IMR-90 (cell line): ENCODE measurements at regions not wholly inside any gene's neighbourhood (a gene's known extent, or its start where the extent isn't known, plus 50 kb on each side); places are given as distances from the start of the nearest gene placed in this dataset.

Source experiments
- ATAC-seq: fragments of 200-7000 bp; cut with Tn5 transposase; 2 replicates; pipeline ENCODE4 v1.9.1; 2020; ENCODE audit warnings: low read depth, mild to moderate bottlenecking, moderate library complexity
- BruUV-seq: library from RNA; stranded (reverse); fragments of 400-500 nt; replicated peaks from 2 replicates; lab custom pipeline; 2021; lab: Mats Ljungman, UMichigan
- CTCF ChIA-PET: fragments of 300-600 bp; formaldehyde crosslinking; extraction: SDS; loops from one replicate; lab custom pipeline; 2021; ENCODE audit warnings: antibody characterized with exemption; lab: Yijun Ruan, JAX
- POLR2A ChIA-PET: fragments of 300-600 bp; sonication (Branson Sonifier 250); formaldehyde crosslinking; loops from one replicate; lab custom pipeline; 2022; ENCODE audit warnings: antibody characterized with exemption; ENCODE audit not compliant: unreplicated experiment; lab: Charles Lee
- DNase-seq: peaks from one replicate; pipeline ENCODE4 v3.0.0; 2013
- H2AFZ ChIP-seq: replicated peaks from 2 replicates; pipeline ENCODE3; 2013; ENCODE audit warnings: low read length, mild to moderate bottlenecking; ENCODE audit not compliant: poor library complexity
- H2AK5ac ChIP-seq: 2 replicates; pipeline ENCODE4 v1.6.1; 2013; ENCODE audit warnings: low read depth, low read length, inconsistent platforms
- H2AK9ac ChIP-seq: replicated peaks from 2 replicates; pipeline ENCODE3; 2013; ENCODE audit warnings: mild to moderate bottlenecking, low read depth, low read length, moderate library complexity; ENCODE audit not compliant: poor library complexity
- H2BK120ac ChIP-seq: 2 replicates; pipeline ENCODE4 v1.6.1; 2013; ENCODE audit warnings: low read depth, low read length, inconsistent platforms
- H2BK15ac ChIP-seq: 3 replicates; pipeline ENCODE4 v1.6.1; 2013; ENCODE audit warnings: low read depth, low read length, inconsistent platforms
- H2BK20ac ChIP-seq: 2 replicates; pipeline ENCODE4 v1.6.1; 2013; ENCODE audit warnings: low read depth, mild to moderate bottlenecking, inconsistent platforms, low read length, moderate library complexity
- H2BK5ac ChIP-seq: 2 replicates; pipeline ENCODE4 v1.6.1; 2013; ENCODE audit warnings: mild to moderate bottlenecking, low read depth, low read length, inconsistent platforms; ENCODE audit not compliant: poor library complexity, severe bottlenecking
- H3K14ac ChIP-seq: replicated peaks from 2 replicates; pipeline ENCODE4 v1.6.1; 2013; ENCODE audit warnings: low read depth, low read length, inconsistent platforms
- H3K18ac ChIP-seq: 2 replicates; pipeline ENCODE4 v1.6.1; 2013; ENCODE audit warnings: low read depth, low read length, control low read depth
- H3K23ac ChIP-seq: 2 replicates; pipeline ENCODE4 v1.6.1; 2013; ENCODE audit warnings: low read depth, low read length, inconsistent platforms
- H3K27ac ChIP-seq: 2 replicates; pipeline ENCODE4 v1.5.1; 2013; ENCODE audit warnings: mild to moderate bottlenecking, control low read depth, low read length; ENCODE audit not compliant: insufficient read depth
- H3K27me3 ChIP-seq: 2 replicates; pipeline ENCODE4 v1.6.1; 2013; ENCODE audit warnings: low read length; ENCODE audit not compliant: control insufficient read depth, insufficient read depth
- H3K36me3 ChIP-seq: 2 replicates; pipeline ENCODE4 v1.6.1; 2013; ENCODE audit warnings: low read length, mixed read lengths; ENCODE audit not compliant: control insufficient read depth, insufficient read depth
- H3K4ac ChIP-seq: 2 replicates; pipeline ENCODE4 v1.6.1; 2013; ENCODE audit warnings: low read depth, low read length, inconsistent platforms
- H3K4me1 ChIP-seq: 2 replicates; pipeline ENCODE4 v1.6.1; 2013; ENCODE audit warnings: low read length, mixed read lengths; ENCODE audit not compliant: control insufficient read depth, insufficient read depth
- H3K4me2 ChIP-seq: 2 replicates; pipeline ENCODE4 v1.6.1; 2013; ENCODE audit warnings: low read depth, mild to moderate bottlenecking, control low read depth, low read length, moderate library complexity
- H3K4me3 ChIP-seq: 2 replicates; pipeline ENCODE4 v1.5.1; 2013; ENCODE audit warnings: low read depth, mild to moderate bottlenecking, control low read depth, low read length, moderate library complexity; ENCODE audit not compliant: insufficient read depth
- H3K56ac ChIP-seq: 2 replicates; pipeline ENCODE4 v1.6.1; 2013; ENCODE audit warnings: low read length, inconsistent platforms; ENCODE audit not compliant: insufficient read depth; ENCODE audit errors: extremely low read depth
- H3K79me1 ChIP-seq, 2 experiments: 2 replicates each; pipeline ENCODE4 v1.6.1; 2013; ENCODE audit warnings: low read length in 2 of 2, inconsistent platforms in 1 of 2, low read depth in 1 of 2
- H3K9ac ChIP-seq: 2 replicates; pipeline ENCODE4 v1.6.1; 2013; ENCODE audit warnings: low read depth, low read length, control low read depth
- H3K9me1 ChIP-seq: 2 replicates; pipeline ENCODE4 v1.6.1; 2013; ENCODE audit warnings: low read length, inconsistent platforms; ENCODE audit not compliant: insufficient read depth
- H3K9me3 ChIP-seq: 2 replicates; pipeline ENCODE4 v1.6.1; 2013; ENCODE audit warnings: low read length; ENCODE audit not compliant: control insufficient read depth, insufficient read depth
- H4K20me1 ChIP-seq: 2 replicates; pipeline ENCODE4 v1.6.1; 2013; ENCODE audit warnings: low read length, inconsistent platforms; ENCODE audit not compliant: insufficient read depth
- H4K5ac ChIP-seq: 2 replicates; pipeline ENCODE4 v1.6.1; 2013; ENCODE audit warnings: mild to moderate bottlenecking, low read depth, low read length, control low read depth
- H4K8ac ChIP-seq, 2 experiments: 2 replicates each; pipeline ENCODE4 v1.6.1; 2013; ENCODE audit warnings: low read depth in 2 of 2, low read length in 2 of 2, control low read depth in 1 of 2, inconsistent platforms in 1 of 2
- H4K91ac ChIP-seq: 2 replicates; pipeline ENCODE4 v1.6.1; 2013; ENCODE audit warnings: low read depth, low read length, inconsistent platforms; ENCODE audit not compliant: insufficient read depth
- BHLHE40 ChIP-seq: fragments of 150-350 bp; IDR thresholded peaks from 2 replicates; pipeline ENCODE4 v1.6.1; 2016; ENCODE audit warnings: mild to moderate bottlenecking, low read depth, low read length
- CEBPB ChIP-seq: IDR thresholded peaks from 2 replicates; pipeline ENCODE4 v1.6.1; 2012; ENCODE audit warnings: low read depth, low read length, improper control_type of control experiment
- CHD1 ChIP-seq: IDR thresholded peaks from 2 replicates; pipeline ENCODE4 v1.6.1; 2012; ENCODE audit warnings: low read depth, low read length, improper control_type of control experiment
- FOS ChIP-seq: fragments of 150-350 bp; IDR thresholded peaks from 2 replicates; pipeline ENCODE4 v1.6.1; 2016; ENCODE audit warnings: low read depth, low read length
- MAFK ChIP-seq: IDR thresholded peaks from 2 replicates; pipeline ENCODE4 v1.6.1; 2012; ENCODE audit warnings: low read depth, low read length, improper control_type of control experiment
- MAZ ChIP-seq: IDR thresholded peaks from 2 replicates; pipeline ENCODE4 v1.6.1; 2012; ENCODE audit warnings: low read depth, mild to moderate bottlenecking, low read length, improper control_type of control experiment, moderate library complexity, borderline replicate concordance
- NFE2L2 ChIP-seq: fragments of 150-350 bp; IDR thresholded peaks from 2 replicates; pipeline ENCODE4 v1.6.1; 2016; ENCODE audit warnings: low read depth, mild to moderate bottlenecking, low read length
- SMC3 ChIP-seq: fragments of 150-350 bp; IDR thresholded peaks from 2 replicates; pipeline ENCODE4 v1.6.1; 2016; ENCODE audit warnings: low read depth, mild to moderate bottlenecking, antibody characterized with exemption, low read length, moderate library complexity
- USF2 ChIP-seq: fragments of 150-350 bp; IDR thresholded peaks from 2 replicates; pipeline ENCODE4 v1.6.1; 2017; ENCODE audit warnings: mild to moderate bottlenecking, antibody characterized with exemption, low read length, low read depth
- WGBS, 2 experiments: methylation state at CpG; one replicate each; pipeline versions ENCODE4 v1.1.5 to v1.1.7; 2013; ENCODE audit warnings: missing lambda C conversion rate in 2 of 2; ENCODE audit not compliant: insufficient read length in 1 of 2; ENCODE audit errors: extremely low coverage in 2 of 2; 5-methylcytosine and 5-hydroxymethylcytosine counted together
- dilution Hi-C: fragments of 300-500 bp; cut with HindIII; formaldehyde crosslinking; loops from one replicate; pipeline ENCODE4 v1.14.3; 2018; ENCODE audit warnings: low sequenced_read_pairs; ENCODE audit not compliant: unreplicated experiment
- in situ Hi-C: fragments of 300-500 bp; cut with MboI; formaldehyde crosslinking; loops from 3 replicates; pipeline ENCODE4 v1.14.3; 2019; ENCODE audit warnings: low sequenced_read_pairs, inconsistent platforms, mixed read lengths
- intact Hi-C: fragments of 100-400 bp; cut with micrococcal nuclease; formaldehyde crosslinking; loops from 2 replicates; pipeline ENCODE4 v1.10.0; 2022
- TF ChIP-seq, protein P1 (sequence below): conservative IDR thresholded peaks from 2 replicates; pipeline ENCODE4 v1.5.1; 2012; ENCODE audit warnings: mild to moderate bottlenecking, low read depth, low read length, improper control_type of control experiment

DNA sequence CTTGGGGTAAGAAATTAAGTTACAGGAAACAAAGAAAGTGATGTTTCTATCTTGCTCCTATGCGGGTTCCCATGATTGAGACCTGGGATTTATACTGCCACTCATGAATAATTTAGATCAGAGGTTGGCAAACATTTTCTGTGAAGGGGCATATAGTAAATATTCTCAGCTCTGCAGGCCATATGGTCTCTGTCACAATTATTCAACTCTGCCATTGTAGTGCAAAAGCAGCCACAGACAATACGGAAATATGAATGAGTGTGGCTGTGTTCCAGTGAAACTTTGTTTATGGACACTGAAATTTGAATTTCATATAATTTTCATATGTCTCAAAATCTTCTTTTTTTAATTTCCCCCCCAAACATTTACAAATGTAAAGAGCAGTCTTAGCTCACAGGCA is 127.2 kb downstream of the FOXD2 start:
- H2BK5ac ChIP-seq = no peak overlapping the region
- H4K20me1 ChIP-seq = no peaks in the 10 kb centered on the region
- no peak for TF ChIP-seq CEBPB
- no peak for TF ChIP-seq FOS
- TF ChIP-seq, protein P1, sequence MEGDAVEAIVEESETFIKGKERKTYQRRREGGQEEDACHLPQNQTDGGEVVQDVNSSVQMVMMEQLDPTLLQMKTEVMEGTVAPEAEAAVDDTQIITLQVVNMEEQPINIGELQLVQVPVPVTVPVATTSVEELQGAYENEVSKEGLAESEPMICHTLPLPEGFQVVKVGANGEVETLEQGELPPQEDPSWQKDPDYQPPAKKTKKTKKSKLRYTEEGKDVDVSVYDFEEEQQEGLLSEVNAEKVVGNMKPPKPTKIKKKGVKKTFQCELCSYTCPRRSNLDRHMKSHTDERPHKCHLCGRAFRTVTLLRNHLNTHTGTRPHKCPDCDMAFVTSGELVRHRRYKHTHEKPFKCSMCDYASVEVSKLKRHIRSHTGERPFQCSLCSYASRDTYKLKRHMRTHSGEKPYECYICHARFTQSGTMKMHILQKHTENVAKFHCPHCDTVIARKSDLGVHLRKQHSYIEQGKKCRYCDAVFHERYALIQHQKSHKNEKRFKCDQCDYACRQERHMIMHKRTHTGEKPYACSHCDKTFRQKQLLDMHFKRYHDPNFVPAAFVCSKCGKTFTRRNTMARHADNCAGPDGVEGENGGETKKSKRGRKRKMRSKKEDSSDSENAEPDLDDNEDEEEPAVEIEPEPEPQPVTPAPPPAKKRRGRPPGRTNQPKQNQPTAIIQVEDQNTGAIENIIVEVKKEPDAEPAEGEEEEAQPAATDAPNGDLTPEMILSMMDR = no peak
- no peak for TF ChIP-seq MAZ
- TF ChIP-seq USF2 = no peak
- TF ChIP-seq NFE2L2 = no peak
- TF ChIP-seq CHD1 = no peak
- TF ChIP-seq BHLHE40 = no peak
- no peak for TF ChIP-seq SMC3
- TF ChIP-seq MAFK = no peak
- dilution Hi-C loops (no loop called here), intact Hi-C loops (no loop called here), in situ Hi-C loops (no loop called here)
- no peak overlapping the region for H2AK9ac ChIP-seq
- no peak overlapping the region for H2AK5ac ChIP-seq
- H3K14ac ChIP-seq = no peak overlapping the region
- H3K18ac ChIP-seq = no peak overlapping the region
- H4K91ac ChIP-seq = no peak overlapping the region
- no CpG with 5 or more reads among the region's 2 CpGs for WGBS, 2 experiments
- no peak overlapping the region for H3K56ac ChIP-seq
- H2BK15ac ChIP-seq = no peak overlapping the region
- no peak overlapping the region for H4K5ac ChIP-seq
- H3K4me1 ChIP-seq = no peaks in the 10 kb centered on the region
- no peak overlapping the region for H3K4ac ChIP-seq
- no peak overlapping the region for H3K27ac ChIP-seq
- H3K4me3 ChIP-seq = no peak overlapping the region
- ChIA-PET CTCF (no interaction called here), POLR2A (no interaction called here)
- no peak overlapping the region for H3K9ac ChIP-seq
- DNase-seq (no peak), ATAC-seq (no peak)
- BruUV-seq = no TSS peak
- no peak overlapping the region for H3K23ac ChIP-seq
- no peaks in the 10 kb centered on the region for H3K9me3 ChIP-seq
- H2AFZ ChIP-seq = no peak overlapping the region
- no peaks in the 10 kb centered on the region for H3K9me1 ChIP-seq
- H3K36me3 ChIP-seq = no peaks in the 10 kb centered on the region
- no peak overlapping the region for H2BK120ac ChIP-seq
- no peak overlapping the region for H2BK20ac ChIP-seq
- H4K8ac ChIP-seq = no peak overlapping the region
- H3K4me2 ChIP-seq = no peak overlapping the region
- H3K27me3 ChIP-seq = peaks cover 2% of the 10 kb centered on the region; the same call in 1 of the 2 replicates
- no peaks in the 10 kb centered on the region for H3K79me1 ChIP-seq
